NB4 (cell line): ENCODE measurements at regions not wholly inside any gene's neighbourhood (a gene's known extent, or its start where the extent isn't known, plus 50 kb on each side); places are given as distances from the start of the nearest gene placed in this dataset.

Source experiments
- DNase-seq: peaks from one replicate; pipeline ENCODE4 v3.0.0; 2010; ENCODE audit warnings: low read depth
- H3K4me3 ChIP-seq: one replicate; pipeline ENCODE4 v1.5.1; 2011; ENCODE audit warnings: mild to moderate bottlenecking, low read depth, low read length, moderate library complexity
- MAX ChIP-seq: IDR thresholded peaks from 2 replicates; pipeline ENCODE4 v1.6.1; 2011; ENCODE audit warnings: low read depth, low read length
- MYC ChIP-seq: IDR thresholded peaks from 2 replicates; pipeline ENCODE4 v1.6.1; 2011; ENCODE audit warnings: low read depth, low read length
- POLR2A ChIP-seq: IDR thresholded peaks from 2 replicates; pipeline ENCODE4 v1.6.1; 2011; ENCODE audit warnings: mild to moderate bottlenecking; ENCODE audit not compliant: insufficient read length; ENCODE audit errors: extremely low read depth
- TF ChIP-seq, protein P1 (sequence below): IDR thresholded peaks from one replicate; pipeline ENCODE4 v1.5.1; 2012; ENCODE audit warnings: low read depth, low read length

- DNase-seq = no peak
- no peak overlapping the region for H3K4me3 ChIP-seq
- TF ChIP-seq, protein P1, sequence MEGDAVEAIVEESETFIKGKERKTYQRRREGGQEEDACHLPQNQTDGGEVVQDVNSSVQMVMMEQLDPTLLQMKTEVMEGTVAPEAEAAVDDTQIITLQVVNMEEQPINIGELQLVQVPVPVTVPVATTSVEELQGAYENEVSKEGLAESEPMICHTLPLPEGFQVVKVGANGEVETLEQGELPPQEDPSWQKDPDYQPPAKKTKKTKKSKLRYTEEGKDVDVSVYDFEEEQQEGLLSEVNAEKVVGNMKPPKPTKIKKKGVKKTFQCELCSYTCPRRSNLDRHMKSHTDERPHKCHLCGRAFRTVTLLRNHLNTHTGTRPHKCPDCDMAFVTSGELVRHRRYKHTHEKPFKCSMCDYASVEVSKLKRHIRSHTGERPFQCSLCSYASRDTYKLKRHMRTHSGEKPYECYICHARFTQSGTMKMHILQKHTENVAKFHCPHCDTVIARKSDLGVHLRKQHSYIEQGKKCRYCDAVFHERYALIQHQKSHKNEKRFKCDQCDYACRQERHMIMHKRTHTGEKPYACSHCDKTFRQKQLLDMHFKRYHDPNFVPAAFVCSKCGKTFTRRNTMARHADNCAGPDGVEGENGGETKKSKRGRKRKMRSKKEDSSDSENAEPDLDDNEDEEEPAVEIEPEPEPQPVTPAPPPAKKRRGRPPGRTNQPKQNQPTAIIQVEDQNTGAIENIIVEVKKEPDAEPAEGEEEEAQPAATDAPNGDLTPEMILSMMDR = no peak
- TF ChIP-seq MYC = no peak
- no peak for TF ChIP-seq POLR2A
- no peak for TF ChIP-seq MAX
These were observed 606.0 kb downstream of the DHX35 start for GRCh38 chr20:39568109-39568508.

DNA sequence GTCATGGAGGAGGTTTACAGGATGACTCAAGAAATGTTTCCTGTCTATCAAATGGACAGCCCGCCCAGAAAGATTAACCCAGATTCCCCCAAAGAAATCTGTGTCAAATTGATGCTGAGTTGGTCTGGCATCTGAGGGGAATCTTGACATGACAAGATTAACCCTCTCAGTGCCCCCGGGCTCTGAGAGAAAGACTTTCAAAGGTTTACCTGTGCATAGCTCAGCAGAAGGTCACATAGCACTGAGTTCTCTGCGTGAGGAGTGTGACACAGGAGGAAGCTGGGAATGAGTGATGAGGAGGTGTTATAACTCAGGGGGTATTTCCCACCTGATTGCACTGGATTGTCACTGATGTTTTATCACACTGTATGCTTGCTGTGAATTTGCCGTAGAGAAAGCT is 601.2 kb downstream of the DHX35 start:
- no peak for DNase-seq
- TF ChIP-seq MYC = no peak
- no peak for TF ChIP-seq POLR2A
- TF ChIP-seq, protein P1 = no peak
- no peak overlapping the region for H3K4me3 ChIP-seq

GRCh38 chr20:39554341-39554740 is 592.2 kb downstream of the DHX35 start:
- TF ChIP-seq MAX = no peak
- TF ChIP-seq MYC = no peak
- TF ChIP-seq, protein P1 = no peak
- no peak for TF ChIP-seq POLR2A
- no peak for DNase-seq
- no peak overlapping the region for H3K4me3 ChIP-seq

GRCh38 chr20:39553120-39553519 is 591.0 kb downstream of the DHX35 start:
- no peak overlapping the region for H3K4me3 ChIP-seq
- no peak for DNase-seq
- TF ChIP-seq, protein P1 = no peak
- no peak for TF ChIP-seq MYC
- TF ChIP-seq MAX = no peak
- TF ChIP-seq POLR2A = no peak

DNA sequence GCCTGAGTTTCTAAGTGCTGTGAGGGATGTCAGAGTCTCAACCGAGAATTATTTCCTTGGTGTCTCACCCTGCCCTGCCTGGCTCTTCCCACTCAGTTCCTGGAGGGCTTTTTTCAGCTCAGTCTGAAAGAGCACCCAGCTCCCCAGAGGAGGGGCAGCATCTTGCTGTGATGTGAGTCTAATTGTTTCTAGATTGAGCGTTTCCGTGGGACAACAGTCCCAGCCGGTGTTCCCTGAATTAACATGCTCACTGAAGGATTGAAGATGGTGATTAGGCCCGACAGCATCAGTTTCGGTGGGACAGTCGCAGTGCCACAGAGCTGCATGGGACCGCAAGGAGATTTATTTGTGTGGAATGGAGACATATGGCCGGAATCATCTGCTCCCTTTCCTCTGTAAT is 587.6 kb downstream of the DHX35 start:
- no peak overlapping the region for H3K4me3 ChIP-seq
- TF ChIP-seq, protein P1 = no peak
- TF ChIP-seq MYC (no peak), POLR2A (no peak), MAX (no peak)
- DNase-seq = no peak
